HepG2 (cell line): ENCODE measurements at regions not wholly inside any gene's neighbourhood (a gene's known extent, or its start where the extent isn't known, plus 50 kb on each side); places are given as distances from the start of the nearest gene placed in this dataset.

ENCODE experiments used
- CTCF ChIP-seq: sonication (generic); formaldehyde crosslinking; IDR thresholded peaks from 2 replicates; pipeline ENCODE4 v1.5.0; 2020; ENCODE audit warnings: mild to moderate bottlenecking, missing genetic modification reagents, moderate library complexity
- HDAC2 ChIP-seq: sonication (generic); formaldehyde crosslinking; IDR thresholded peaks from 2 replicates; pipeline ENCODE4 v1.4.0; 2020; ENCODE audit warnings: missing genetic modification reagents
- NFE2L1 ChIP-seq: sonication (generic); formaldehyde crosslinking; IDR thresholded peaks from 2 replicates; pipeline ENCODE4 v1.4.0; 2020; ENCODE audit warnings: missing genetic modification reagents, mild to moderate bottlenecking, borderline replicate concordance
- PHF8 ChIP-seq: sonication (generic); formaldehyde crosslinking; IDR thresholded peaks from 2 replicates; pipeline ENCODE4 v1.5.0; 2020; ENCODE audit warnings: missing genetic modification reagents
- POLR2AphosphoS5 ChIP-seq: IDR thresholded peaks from 2 replicates; pipeline ENCODE4 v1.6.1; 2012; ENCODE audit warnings: low read depth, low read length
- ZSCAN31 ChIP-seq: sonication (generic); formaldehyde crosslinking; IDR thresholded peaks from 2 replicates; pipeline ENCODE4 v1.5.0; 2020; ENCODE audit warnings: low read depth, mild to moderate bottlenecking, missing genetic modification reagents
- TF ChIP-seq, protein P1 (sequence below): sonication (generic); formaldehyde crosslinking; IDR thresholded peaks from 2 replicates; pipeline ENCODE4 v1.4.0; 2020; ENCODE audit warnings: missing genetic modification reagents
- TF ChIP-seq, protein P2 (sequence below): IDR thresholded peaks from 2 replicates; pipeline ENCODE4 v1.6.1; 2012; ENCODE audit warnings: inconsistent platforms

- no peak for TF ChIP-seq CTCF (CRISPR knock-in tag)
- no peak for TF ChIP-seq NFE2L1
- TF ChIP-seq PHF8: no peak
- TF ChIP-seq, protein P1, sequence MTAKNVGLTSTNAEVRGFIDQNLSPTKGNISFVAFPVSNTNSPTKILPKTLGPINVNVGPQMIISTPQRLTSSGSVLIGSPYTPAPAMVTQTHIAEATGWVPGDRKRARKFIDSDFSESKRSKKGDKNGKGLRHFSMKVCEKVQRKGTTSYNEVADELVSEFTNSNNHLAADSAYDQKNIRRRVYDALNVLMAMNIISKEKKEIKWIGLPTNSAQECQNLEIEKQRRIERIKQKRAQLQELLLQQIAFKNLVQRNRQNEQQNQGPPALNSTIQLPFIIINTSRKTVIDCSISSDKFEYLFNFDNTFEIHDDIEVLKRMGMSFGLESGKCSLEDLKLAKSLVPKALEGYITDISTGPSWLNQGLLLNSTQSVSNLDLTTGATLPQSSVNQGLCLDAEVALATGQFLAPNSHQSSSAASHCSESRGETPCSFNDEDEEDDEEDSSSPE (CRISPR knock-in tag): no peak
- TF ChIP-seq ZSCAN31 (CRISPR knock-in tag): no peak
- no peak for TF ChIP-seq HDAC2 (CRISPR knock-in tag)
- no peak for TF ChIP-seq POLR2AphosphoS5
- TF ChIP-seq, protein P2, sequence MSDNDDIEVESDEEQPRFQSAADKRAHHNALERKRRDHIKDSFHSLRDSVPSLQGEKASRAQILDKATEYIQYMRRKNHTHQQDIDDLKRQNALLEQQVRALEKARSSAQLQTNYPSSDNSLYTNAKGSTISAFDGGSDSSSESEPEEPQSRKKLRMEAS: no peak
These were observed 52.9 kb upstream of the SSBP3 start for GRCh38 chr1:54459140-54459539.
